B cell (primary cell): ENCODE measurements at regions not wholly inside any gene's neighbourhood (a gene's known extent, or its start where the extent isn't known, plus 50 kb on each side); places are given as distances from the start of the nearest gene placed in this dataset.

Experiments used
- ATAC-seq: fragments of 200-7000 bp; cut with Tn5 transposase; one replicate; pipeline ENCODE4 v1.10.0; 2021; ENCODE audit warnings: low read depth, mild to moderate bottlenecking, moderate number of reproducible peaks, moderate library complexity
- CTCF ChIA-PET: fragments of 350-600 bp; sonication (Branson Sonifier 250); formaldehyde crosslinking; loops from one replicate; lab custom pipeline; 2021; ENCODE audit warnings: antibody characterized with exemption, inconsistent platforms; lab: Charles Lee
- POLR2A ChIA-PET: fragments of 350-600 bp; sonication (Branson Sonifier 250); formaldehyde crosslinking; loops from one replicate; lab custom pipeline; 2021; ENCODE audit warnings: antibody characterized with exemption; lab: Charles Lee
- DNase-seq: peaks from one replicate; pipeline ENCODE4 v3.0.0; 2013
- H2AFZ ChIP-seq: 2 replicates; pipeline ENCODE4 v1.6.1; 2012; ENCODE audit warnings: mild to moderate bottlenecking, low read depth, low read length; ENCODE audit not compliant: insufficient read depth, poor library complexity, severe bottlenecking
- H3K27ac ChIP-seq, 2 donors: 1 replicate in 1 of 2; 2 replicates in 1 of 2; pipeline ENCODE4 v1.5.1; 2012 to 2013; ENCODE audit warnings: low read length in 2 of 2, mild to moderate bottlenecking in 2 of 2, moderate library complexity in 1 of 2
- H3K27me3 ChIP-seq, 4 experiments: fragments of 200-600 bp in 1 of 4; sonication (generic) in 1 of 4; replicated peaks in 1 of 4; 1 replicate in 2 of 4; 2 replicates in 2 of 4; pipeline versions ENCODE4 v1.6.1 to v1.7.0; 2013 to 2016; ENCODE audit warnings: low read length in 3 of 4, mild to moderate bottlenecking in 2 of 4, mixed read lengths in 1 of 4, moderate library complexity in 1 of 4; ENCODE audit not compliant: insufficient read depth in 4 of 4, control insufficient read depth in 3 of 4; ENCODE audit errors: control extremely low read depth in 1 of 4
- H3K36me3 ChIP-seq, 2 experiments: replicated peaks in 1 of 2; 1 replicate in 1 of 2; 2 replicates in 1 of 2; pipeline versions ENCODE4 v1.6.1 to v1.7.1; 2013; ENCODE audit warnings: low read length in 1 of 2; ENCODE audit not compliant: insufficient read depth in 2 of 2, control insufficient read depth in 1 of 2; ENCODE audit errors: control extremely low read depth in 1 of 2, extremely low read depth in 1 of 2
- H3K4me1 ChIP-seq, 2 donors: fragments of 200-600 bp in 1 of 2; sonication (generic) in 1 of 2; 1 replicate in 1 of 2; 2 replicates in 1 of 2; pipeline versions ENCODE4 v1.5.1 to v1.6.1; 2013 to 2017; ENCODE audit warnings: low read length in 2 of 2; ENCODE audit not compliant: control insufficient read depth in 2 of 2, insufficient read depth in 2 of 2
- H3K4me2 ChIP-seq: replicated peaks from 2 replicates; pipeline ENCODE3; 2012; ENCODE audit warnings: mild to moderate bottlenecking, low read depth, low read length; ENCODE audit not compliant: poor library complexity, severe bottlenecking
- H3K4me3 ChIP-seq, 5 experiments: fragments of 200-600 bp in 1 of 5; sonication (generic) in 1 of 5; 1 replicate in 3 of 5; 2 replicates in 2 of 5; pipeline versions ENCODE4 v1.5.1 to v1.7.0; 2011 to 2016; ENCODE audit warnings: low read length in 4 of 5, mild to moderate bottlenecking in 4 of 5, low read depth in 2 of 5, control low read depth in 1 of 5, moderate library complexity in 1 of 5; ENCODE audit not compliant: insufficient read depth in 1 of 5; ENCODE audit errors: control extremely low read depth in 1 of 5, extremely low read depth in 1 of 5
- H3K79me2 ChIP-seq: fragments of 200-600 bp; sonication (generic); one replicate; pipeline ENCODE4 v1.6.0; 2016; ENCODE audit warnings: low read length; ENCODE audit not compliant: control insufficient read depth, insufficient read depth
- H3K9ac ChIP-seq: fragments of 200-600 bp; sonication (generic); 2 replicates; pipeline ENCODE4 v1.6.1; 2017; ENCODE audit warnings: mild to moderate bottlenecking, low read length, moderate library complexity
- H3K9me3 ChIP-seq, 3 donors: one replicate each; pipeline versions ENCODE4 v1.6.1 to v1.7.1; 2013; ENCODE audit warnings: low read length in 2 of 3; ENCODE audit not compliant: control insufficient read depth in 2 of 3, insufficient read depth in 1 of 3; ENCODE audit errors: control extremely low read depth in 1 of 3
- H4K20me1 ChIP-seq: 2 replicates; pipeline ENCODE4 v1.6.0; 2012; ENCODE audit warnings: mild to moderate bottlenecking, low read length; ENCODE audit not compliant: insufficient read depth, control insufficient read depth, poor library complexity, severe bottlenecking
- H3K27ac Mint-ChIP-seq: one replicate; pipeline ENCODE4 v1.8.0; 2021; ENCODE audit warnings: mixed read lengths
- H3K27me3 Mint-ChIP-seq: one replicate; pipeline ENCODE4 v1.8.0; 2021; ENCODE audit warnings: mixed read lengths
- H3K4me1 Mint-ChIP-seq: one replicate; pipeline ENCODE4 v1.8.0; 2021; ENCODE audit warnings: mixed read lengths
- H3K4me3 Mint-ChIP-seq: one replicate; pipeline ENCODE4 v1.8.0; 2021; ENCODE audit warnings: mixed read lengths
- H3K9me3 Mint-ChIP-seq: one replicate; pipeline ENCODE4 v1.8.0; 2022; ENCODE audit warnings: mixed read lengths; ENCODE audit not compliant: insufficient read depth
- EZH2 ChIP-seq: IDR thresholded peaks from 2 replicates; pipeline ENCODE4 v1.6.1; 2012; ENCODE audit warnings: borderline replicate concordance, low read depth, mild to moderate bottlenecking, moderate library complexity, low read length; ENCODE audit not compliant: insufficient read depth, poor library complexity, severe bottlenecking
- WGBS: methylation state at CpG from one replicate; pipeline ENCODE4 v1.1.5; 2013; ENCODE audit warnings: missing lambda C conversion rate; ENCODE audit not compliant: insufficient coverage; 5-methylcytosine and 5-hydroxymethylcytosine counted together
- intact Hi-C: fragments of 100-400 bp; cut with micrococcal nuclease; formaldehyde crosslinking; loops from one replicate; pipeline ENCODE4 v1.10.0; 2022
- TF ChIP-seq, protein P1 (sequence below): fragments of 200-600 bp; IDR thresholded peaks from one replicate; pipeline ENCODE4 v1.8.0; 2022; ENCODE audit warnings: antibody characterized with exemption, mild to moderate bottlenecking

DNA sequence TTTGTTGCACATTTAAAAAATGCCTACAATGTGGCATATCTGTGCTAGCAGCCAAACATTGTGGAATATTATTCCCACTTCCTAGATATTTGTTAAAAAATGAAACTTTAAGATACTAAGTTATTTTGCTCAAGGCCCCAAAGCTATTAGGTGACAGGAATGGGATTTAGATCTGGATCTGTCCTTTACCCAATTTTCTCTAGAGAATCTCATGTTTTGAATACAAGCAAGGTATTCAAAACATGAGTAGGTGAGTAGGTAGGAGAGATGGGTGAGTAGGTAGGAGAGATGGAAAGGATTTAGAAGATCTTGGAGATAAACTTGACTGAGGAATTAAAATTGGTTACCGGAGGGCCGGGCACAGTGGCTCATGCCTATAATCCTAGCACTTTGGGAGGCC lies 61.2 kb upstream of the AKIRIN2 start:
- ChIA-PET POLR2A (no interaction called here), CTCF (no interaction called here)
- DNase-seq (no peak), ATAC-seq (no peak)
- Histone ChIP-seq H3K9me3 (no peaks in the 10 kb centered on the region), H3K36me3 (no peaks in the 10 kb centered on the region), H3K27ac (no peak overlapping the region), H3K4me3 (no peak overlapping the region), H3K9ac (no peak overlapping the region), H2AFZ (no peak overlapping the region), H3K4me2 (no peak overlapping the region), H3K27me3 (no peaks in the 10 kb centered on the region), H3K79me2 (no peaks in the 10 kb centered on the region), H3K4me1 (peaks cover 5 to 6% of the 10 kb centered on the region in 2 donors), H4K20me1 (no peaks in the 10 kb centered on the region)
- peaks cover 7% of the 10 kb centered on the region for H3K4me1 Mint-ChIP-seq
- TF ChIP-seq, protein P1, sequence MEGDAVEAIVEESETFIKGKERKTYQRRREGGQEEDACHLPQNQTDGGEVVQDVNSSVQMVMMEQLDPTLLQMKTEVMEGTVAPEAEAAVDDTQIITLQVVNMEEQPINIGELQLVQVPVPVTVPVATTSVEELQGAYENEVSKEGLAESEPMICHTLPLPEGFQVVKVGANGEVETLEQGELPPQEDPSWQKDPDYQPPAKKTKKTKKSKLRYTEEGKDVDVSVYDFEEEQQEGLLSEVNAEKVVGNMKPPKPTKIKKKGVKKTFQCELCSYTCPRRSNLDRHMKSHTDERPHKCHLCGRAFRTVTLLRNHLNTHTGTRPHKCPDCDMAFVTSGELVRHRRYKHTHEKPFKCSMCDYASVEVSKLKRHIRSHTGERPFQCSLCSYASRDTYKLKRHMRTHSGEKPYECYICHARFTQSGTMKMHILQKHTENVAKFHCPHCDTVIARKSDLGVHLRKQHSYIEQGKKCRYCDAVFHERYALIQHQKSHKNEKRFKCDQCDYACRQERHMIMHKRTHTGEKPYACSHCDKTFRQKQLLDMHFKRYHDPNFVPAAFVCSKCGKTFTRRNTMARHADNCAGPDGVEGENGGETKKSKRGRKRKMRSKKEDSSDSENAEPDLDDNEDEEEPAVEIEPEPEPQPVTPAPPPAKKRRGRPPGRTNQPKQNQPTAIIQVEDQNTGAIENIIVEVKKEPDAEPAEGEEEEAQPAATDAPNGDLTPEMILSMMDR = no peak
- no peak for TF ChIP-seq EZH2
- no peak overlapping the region for H3K4me3 Mint-ChIP-seq
- H3K27me3 Mint-ChIP-seq = no peaks in the 10 kb centered on the region
- no peak overlapping the region for H3K27ac Mint-ChIP-seq
- H3K9me3 Mint-ChIP-seq = no peaks in the 10 kb centered on the region
- WGBS = 100% methylated on average over 2 of the region's 2 CpGs
- intact Hi-C loops = no loop called here

DNA sequence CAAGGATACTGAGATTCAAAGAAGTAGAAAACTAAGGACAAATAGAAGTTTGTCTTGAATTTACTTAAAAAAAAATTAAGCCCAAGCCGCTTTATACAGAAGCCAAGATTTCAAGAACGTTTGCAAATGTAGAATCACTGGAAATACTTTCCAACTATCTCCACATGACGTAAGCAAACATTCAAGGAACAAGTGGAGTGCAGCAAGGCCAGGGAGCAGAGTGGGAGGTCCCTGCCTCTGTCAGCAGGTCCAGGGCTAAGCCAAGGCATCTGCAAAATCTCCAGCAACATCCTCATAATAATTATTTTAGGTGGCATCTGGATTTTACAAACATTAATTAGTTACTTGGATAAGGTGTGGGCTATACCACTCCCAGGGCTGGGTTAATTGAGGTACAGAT lies 60.1 kb upstream of the AKIRIN2 start:
- H3K4me2 ChIP-seq = no peak overlapping the region
- peaks cover 0 to 3% (median 0%) of the 10 kb centered on the region in 3 donors for H3K9me3 ChIP-seq
- Mint-ChIP-seq H3K4me1 (peaks cover 10% of the 10 kb centered on the region), H3K4me3 (no peak overlapping the region), H3K9me3 (no peaks in the 10 kb centered on the region), H3K27me3 (no peaks in the 10 kb centered on the region), H3K27ac (no peak overlapping the region)
- no peak overlapping the region for H3K9ac ChIP-seq
- no peaks in the 10 kb centered on the region for H4K20me1 ChIP-seq
- ChIA-PET CTCF (no interaction called here), POLR2A (no interaction called here)
- ATAC-seq (no peak), DNase-seq (no peak)
- peaks cover 10 to 13% of the 10 kb centered on the region in 2 donors for H3K4me1 ChIP-seq
- intact Hi-C loops = no loop called here
- no peak overlapping the region for H2AFZ ChIP-seq
- no peaks in the 10 kb centered on the region for H3K27me3 ChIP-seq
- H3K36me3 ChIP-seq = no peaks in the 10 kb centered on the region
- WGBS = 100% methylated on average over 1 of the region's 3 CpGs
- TF ChIP-seq EZH2 = no peak
- TF ChIP-seq, protein P1 = no peak
- H3K79me2 ChIP-seq = no peaks in the 10 kb centered on the region
- H3K27ac ChIP-seq = no peak overlapping the region
- no peak overlapping the region for H3K4me3 ChIP-seq
